Erythroblast (primary cell): ENCODE measurements at regions not wholly inside any gene's neighbourhood (a gene's known extent, or its start where the extent isn't known, plus 50 kb on each side); places are given as distances from the start of the nearest gene placed in this dataset.

Source experiments
- GATA1 ChIP-seq: IDR thresholded peaks from 2 replicates; pipeline ENCODE4 v1.6.1; 2011; ENCODE audit warnings: low read depth, mild to moderate bottlenecking, control low read depth, low read length, moderate library complexity
- POLR2A ChIP-seq: IDR thresholded peaks from 2 replicates; pipeline ENCODE4 v1.6.1; 2011; ENCODE audit warnings: mild to moderate bottlenecking, low read length

- TF ChIP-seq POLR2A (no peak), GATA1 (no peak)
Observed at GRCh38 chr11:127632976-127633680, 632.6 kb upstream of the KIRREL3 start.
